Esophagus squamous epithelium (tissue), 5 donors: ENCODE measurements at regions not wholly inside any gene's neighbourhood (a gene's known extent, or its start where the extent isn't known, plus 50 kb on each side); places are given as distances from the start of the nearest gene placed in this dataset.

Experiments
- DNase-seq: peaks from one replicate; lab custom pipeline; 2025; lab: John Stamatoyannopoulos, UW
- H3K27ac ChIP-seq, 4 donors: fragments of 200-600 bp; sonication (generic); one replicate each; pipeline ENCODE4 v1.5.1; 2016 to 2019; ENCODE audit warnings: mild to moderate bottlenecking in 1 of 4
- H3K27me3 ChIP-seq, 4 donors: fragments of 200-600 bp; sonication (generic); 1 replicate in 3 of 4; 2 replicates in 1 of 4; pipeline versions ENCODE4 v1.5.1 to v1.6.0; 2017 to 2021; ENCODE audit warnings: antibody characterized with exemption in 1 of 4
- H3K36me3 ChIP-seq, 3 donors: fragments of 200-600 bp; sonication (generic); one replicate each; pipeline ENCODE4 v1.5.1; 2016 to 2019
- H3K4me1 ChIP-seq, 3 donors: fragments of 200-600 bp; sonication (generic); one replicate each; pipeline ENCODE4 v1.5.1; 2017 to 2019
- H3K4me3 ChIP-seq, 4 donors: fragments of 200-600 bp; sonication (generic); 1 replicate in 3 of 4; 2 replicates in 1 of 4; pipeline ENCODE4 v1.5.1; 2016 to 2019; ENCODE audit warnings: mild to moderate bottlenecking in 2 of 4, moderate library complexity in 1 of 4
- H3K9me3 ChIP-seq, 3 donors: fragments of 200-600 bp; sonication (generic); one replicate each; pipeline ENCODE4 v1.5.1; 2016 to 2019
- POLR2A ChIP-seq, 4 donors: fragments of 450-650 bp; IDR thresholded peaks; one replicate each; pipeline ENCODE4 v1.6.1; 2017; ENCODE audit warnings: antibody characterized with exemption in 4 of 4, mild to moderate bottlenecking in 4 of 4, moderate library complexity in 3 of 4
- WGBS, 2 donors: methylation state at CpG; one replicate each; pipeline ENCODE4 v1.1.5; 2018; 5-methylcytosine and 5-hydroxymethylcytosine counted together
- intact Hi-C: fragments of 100-400 bp; cut with DNase I; formaldehyde crosslinking; loops from one replicate; pipeline ENCODE4 v1.15.0; 2022
- TF ChIP-seq, protein P1 (sequence below), 6 experiments: fragments of 450-650 bp in 4 of 6; fragments of 200-600 bp in 2 of 6; sonication (generic) in 2 of 6; IDR thresholded peaks; one replicate each; pipeline ENCODE4 v1.5.1; 2016 to 2019; ENCODE audit warnings: antibody characterized with exemption in 6 of 6, mild to moderate bottlenecking in 4 of 6, moderate library complexity in 4 of 6
- donor health status: DM: yes; HTN: yes; CAD: no.

DNA sequence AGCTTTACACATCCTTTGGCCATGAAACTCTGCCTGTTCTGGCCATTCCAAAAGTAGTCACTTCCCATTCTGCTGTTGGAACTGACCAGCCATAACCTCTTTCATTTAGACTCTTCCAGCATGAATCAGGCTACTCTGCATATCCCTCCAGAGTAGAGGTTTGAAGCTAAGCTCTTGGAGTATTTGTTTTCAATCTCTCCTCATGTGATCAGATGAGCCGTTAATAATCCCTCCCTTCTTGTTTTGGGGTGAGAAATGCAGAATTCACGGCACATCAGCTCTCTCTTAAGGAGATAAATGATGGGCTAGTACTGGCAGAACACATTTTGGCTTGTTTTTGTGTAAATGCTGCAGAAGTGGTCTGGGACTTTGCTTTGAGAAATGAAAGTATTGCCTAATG lies 519.9 kb downstream of the PCDH17 start:
- Histone ChIP-seq H3K27me3 (no peaks in the 10 kb centered on the region), H3K4me1 (no peaks in the 10 kb centered on the region), H3K36me3 (no peaks in the 10 kb centered on the region), H3K9me3 (no peaks in the 10 kb centered on the region), H3K4me3 (no peak overlapping the region), H3K27ac (no peak overlapping the region)
- TF ChIP-seq POLR2A (IDR thresholded peaks at IDR 0.05): no peak
- TF ChIP-seq, protein P1, sequence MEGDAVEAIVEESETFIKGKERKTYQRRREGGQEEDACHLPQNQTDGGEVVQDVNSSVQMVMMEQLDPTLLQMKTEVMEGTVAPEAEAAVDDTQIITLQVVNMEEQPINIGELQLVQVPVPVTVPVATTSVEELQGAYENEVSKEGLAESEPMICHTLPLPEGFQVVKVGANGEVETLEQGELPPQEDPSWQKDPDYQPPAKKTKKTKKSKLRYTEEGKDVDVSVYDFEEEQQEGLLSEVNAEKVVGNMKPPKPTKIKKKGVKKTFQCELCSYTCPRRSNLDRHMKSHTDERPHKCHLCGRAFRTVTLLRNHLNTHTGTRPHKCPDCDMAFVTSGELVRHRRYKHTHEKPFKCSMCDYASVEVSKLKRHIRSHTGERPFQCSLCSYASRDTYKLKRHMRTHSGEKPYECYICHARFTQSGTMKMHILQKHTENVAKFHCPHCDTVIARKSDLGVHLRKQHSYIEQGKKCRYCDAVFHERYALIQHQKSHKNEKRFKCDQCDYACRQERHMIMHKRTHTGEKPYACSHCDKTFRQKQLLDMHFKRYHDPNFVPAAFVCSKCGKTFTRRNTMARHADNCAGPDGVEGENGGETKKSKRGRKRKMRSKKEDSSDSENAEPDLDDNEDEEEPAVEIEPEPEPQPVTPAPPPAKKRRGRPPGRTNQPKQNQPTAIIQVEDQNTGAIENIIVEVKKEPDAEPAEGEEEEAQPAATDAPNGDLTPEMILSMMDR (IDR thresholded peaks at IDR 0.05): no peak
- DNase-seq: no peak
- intact Hi-C loops: no loop called here
- 46 to 50% methylated on average over 2 of the region's 2 CpGs for WGBS, 2 donors

GRCh38 chr13:58160980-58161379 lies 529.4 kb downstream of the PCDH17 start:
- Histone ChIP-seq H3K27me3 (no peaks in the 10 kb centered on the region), H3K9me3 (no peaks in the 10 kb centered on the region), H3K36me3 (no peaks in the 10 kb centered on the region), H3K4me3 (no peak overlapping the region), H3K27ac (no peak overlapping the region), H3K4me1 (no peaks in the 10 kb centered on the region)
- intact Hi-C loops: no loop called here
- TF ChIP-seq POLR2A (IDR thresholded peaks at IDR 0.05): no peak
- TF ChIP-seq, protein P1 (IDR thresholded peaks at IDR 0.05): no peak
- DNase-seq: no peak

- intact Hi-C loops: no loop called here
- no peak for TF ChIP-seq POLR2A (IDR thresholded peaks at IDR 0.05)
- TF ChIP-seq, protein P1 (IDR thresholded peaks at IDR 0.05): no peak
- Histone ChIP-seq H3K4me3 (no peak overlapping the region), H3K4me1 (no peaks in the 10 kb centered on the region), H3K27me3 (no peaks in the 10 kb centered on the region), H3K27ac (no peak overlapping the region), H3K36me3 (no peaks in the 10 kb centered on the region), H3K9me3 (no peaks in the 10 kb centered on the region)
- 24 to 30% methylated on average over 4 of the region's 4 CpGs for WGBS, 2 donors
- DNase-seq: no peak
Measured at GRCh38 chr13:58165617-58166016, 534.1 kb downstream of the PCDH17 start.

- H3K9me3 ChIP-seq: peaks cover 0 to 17% (median 0%) of the 10 kb centered on the region in 3 donors
- TF ChIP-seq, protein P1 (IDR thresholded peaks at IDR 0.05): no peak
- no peak for TF ChIP-seq POLR2A (IDR thresholded peaks at IDR 0.05)
- no peak for DNase-seq
- intact Hi-C loops: no loop called here
- no peaks in the 10 kb centered on the region for H3K4me1 ChIP-seq
- H3K4me3 ChIP-seq: no peak overlapping the region
- H3K27me3 ChIP-seq: no peaks in the 10 kb centered on the region
- H3K27ac ChIP-seq: no peak overlapping the region
- no peaks in the 10 kb centered on the region for H3K36me3 ChIP-seq
- 96 to 100% methylated on average over 3 of the region's 3 CpGs for WGBS, 2 donors
Measured at GRCh38 chr13:58181111-58181510, 549.6 kb downstream of the PCDH17 start.

- intact Hi-C loops: no loop called here
- Histone ChIP-seq H3K36me3 (no peaks in the 10 kb centered on the region), H3K4me3 (no peak overlapping the region), H3K27me3 (no peaks in the 10 kb centered on the region), H3K9me3 (no peaks in the 10 kb centered on the region), H3K4me1 (no peaks in the 10 kb centered on the region), H3K27ac (no peak overlapping the region)
- DNase-seq: no peak
- TF ChIP-seq, protein P1 (IDR thresholded peaks at IDR 0.05): no peak
- TF ChIP-seq POLR2A (IDR thresholded peaks at IDR 0.05): no peak
- 49 to 55% methylated on average over 4 of the region's 4 CpGs for WGBS, 2 donors
Measured at GRCh38 chr13:58187881-58188280, 556.3 kb downstream of the PCDH17 start.
